ENCODE measurements at regions not wholly inside any gene's neighbourhood (a gene's known extent, or its start where the extent isn't known, plus 50 kb on each side); places are given as distances from the start of the nearest gene placed in this dataset.

DNA sequence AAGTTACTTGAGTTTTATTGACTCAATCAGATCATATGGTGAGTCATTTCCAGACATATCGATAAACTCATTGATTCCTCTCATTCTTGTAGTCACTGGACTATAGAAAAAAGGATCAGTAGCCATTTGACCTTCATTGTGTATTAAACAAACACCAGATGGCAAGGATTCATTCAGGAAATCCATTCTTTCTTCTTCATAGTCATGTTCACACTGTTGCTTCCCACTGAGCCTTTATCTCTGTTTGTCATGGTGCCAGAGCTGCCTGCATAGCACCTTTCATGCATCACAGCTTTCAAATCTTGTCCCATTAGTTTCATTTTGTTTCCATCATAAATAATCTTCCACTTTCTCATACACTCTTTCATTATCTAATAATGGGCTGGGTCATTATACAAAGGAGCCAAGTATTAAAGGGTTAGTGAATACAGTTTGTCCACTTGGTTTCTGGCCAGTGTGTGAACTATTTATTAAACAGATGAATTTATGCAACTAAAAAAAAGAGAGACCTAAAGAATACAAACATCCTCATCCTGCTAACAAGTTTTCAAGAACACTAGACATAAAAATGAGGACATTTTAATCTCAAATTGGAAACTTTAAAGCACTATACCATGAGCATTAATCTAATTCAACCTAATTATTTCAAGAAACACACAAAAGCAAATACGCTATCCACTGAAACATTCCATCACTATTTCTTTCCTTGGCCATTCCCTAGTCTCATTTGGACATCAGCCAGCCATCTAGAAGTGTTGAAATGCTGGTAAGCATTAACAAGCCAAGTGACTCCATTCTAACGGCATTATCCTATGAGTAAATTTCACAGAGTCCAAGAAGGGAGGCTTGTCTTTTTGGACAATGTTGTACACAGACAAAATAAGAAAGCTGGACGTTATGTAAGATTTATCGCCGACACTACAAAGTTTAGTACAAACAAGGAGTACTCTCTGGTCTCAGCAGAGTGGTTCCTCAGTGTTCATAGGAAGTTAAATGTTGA is 476.5 kb downstream of the FOXG1 start:
- no peaks in the 10 kb centered on the region for H3K4me1 Mint-ChIP-seq
- ChIA-PET POLR2A (no interaction called here), CTCF (no interaction called here)
- no peaks in the 10 kb centered on the region for H3K36me3 Mint-ChIP-seq (ENCODE audit: low read depth)
- ATAC-seq (ENCODE audit: low read depth) (no peak), DNase-seq (no peak)
- TF ChIP-seq, protein P1, sequence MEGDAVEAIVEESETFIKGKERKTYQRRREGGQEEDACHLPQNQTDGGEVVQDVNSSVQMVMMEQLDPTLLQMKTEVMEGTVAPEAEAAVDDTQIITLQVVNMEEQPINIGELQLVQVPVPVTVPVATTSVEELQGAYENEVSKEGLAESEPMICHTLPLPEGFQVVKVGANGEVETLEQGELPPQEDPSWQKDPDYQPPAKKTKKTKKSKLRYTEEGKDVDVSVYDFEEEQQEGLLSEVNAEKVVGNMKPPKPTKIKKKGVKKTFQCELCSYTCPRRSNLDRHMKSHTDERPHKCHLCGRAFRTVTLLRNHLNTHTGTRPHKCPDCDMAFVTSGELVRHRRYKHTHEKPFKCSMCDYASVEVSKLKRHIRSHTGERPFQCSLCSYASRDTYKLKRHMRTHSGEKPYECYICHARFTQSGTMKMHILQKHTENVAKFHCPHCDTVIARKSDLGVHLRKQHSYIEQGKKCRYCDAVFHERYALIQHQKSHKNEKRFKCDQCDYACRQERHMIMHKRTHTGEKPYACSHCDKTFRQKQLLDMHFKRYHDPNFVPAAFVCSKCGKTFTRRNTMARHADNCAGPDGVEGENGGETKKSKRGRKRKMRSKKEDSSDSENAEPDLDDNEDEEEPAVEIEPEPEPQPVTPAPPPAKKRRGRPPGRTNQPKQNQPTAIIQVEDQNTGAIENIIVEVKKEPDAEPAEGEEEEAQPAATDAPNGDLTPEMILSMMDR (IDR thresholded peaks at IDR 0.05) = no peak
- H3K9me3 Mint-ChIP-seq = peaks cover 5% of the 10 kb centered on the region
- H3K27me3 Mint-ChIP-seq = no peaks in the 10 kb centered on the region
- intact Hi-C loops (cut with micrococcal nuclease) = no loop called here
- H3K4me3 Mint-ChIP-seq = no peak overlapping the region
- H3K27ac Mint-ChIP-seq = no peak overlapping the region

DNA sequence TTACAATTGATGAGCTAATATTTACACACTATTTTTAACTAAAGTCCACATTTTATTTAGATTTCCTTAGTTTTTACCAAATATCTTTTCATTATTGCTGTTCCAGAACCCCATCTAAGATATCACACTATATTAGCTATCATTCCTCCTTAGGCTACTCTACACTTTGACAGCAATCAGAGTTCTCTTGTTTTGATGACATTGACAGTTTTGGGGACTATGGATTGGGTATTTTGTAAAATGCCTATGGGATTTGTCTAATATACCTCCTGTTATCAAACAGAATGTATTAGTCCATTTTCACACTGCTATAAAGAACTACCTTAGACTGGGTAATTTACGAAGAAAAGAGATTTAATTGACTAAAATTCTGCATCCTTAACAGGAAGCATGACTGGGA is 489.1 kb downstream of the FOXG1 start:
- TF ChIP-seq, protein P1 (IDR thresholded peaks at IDR 0.05) = no peak
- intact Hi-C loops (cut with micrococcal nuclease) = no loop called here
- ChIA-PET CTCF (no interaction called here), POLR2A (no interaction called here)
- Mint-ChIP-seq H3K4me3 (no peak overlapping the region), H3K36me3 (ENCODE audit: low read depth) (no peaks in the 10 kb centered on the region), H3K4me1 (no peaks in the 10 kb centered on the region), H3K27ac (no peak overlapping the region), H3K27me3 (no peaks in the 10 kb centered on the region), H3K9me3 (peaks cover 4% of the 10 kb centered on the region)
- DNase-seq (no peak), ATAC-seq (ENCODE audit: low read depth) (no peak)

DNA sequence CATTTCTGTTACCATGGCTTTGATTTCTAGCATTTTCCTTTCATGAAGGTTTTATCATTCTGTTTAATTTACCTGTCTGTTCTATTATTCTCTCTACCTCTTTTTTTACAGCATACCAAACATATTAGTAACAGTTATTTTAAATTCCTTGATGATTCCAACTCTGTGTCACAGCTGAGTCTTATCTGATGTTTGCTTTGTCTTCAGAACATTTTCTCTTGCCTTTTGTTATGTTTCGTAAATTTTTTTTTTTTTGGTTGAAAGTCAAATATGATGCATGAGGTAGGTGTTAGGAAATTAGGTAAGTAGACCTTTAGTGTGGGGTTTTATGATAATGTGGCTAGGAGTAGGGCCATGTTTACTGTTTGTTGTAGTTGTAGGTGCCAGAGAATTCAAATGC is 496.4 kb downstream of the FOXG1 start:
- no peak for DNase-seq
- H3K27me3 Mint-ChIP-seq = no peaks in the 10 kb centered on the region

DNA sequence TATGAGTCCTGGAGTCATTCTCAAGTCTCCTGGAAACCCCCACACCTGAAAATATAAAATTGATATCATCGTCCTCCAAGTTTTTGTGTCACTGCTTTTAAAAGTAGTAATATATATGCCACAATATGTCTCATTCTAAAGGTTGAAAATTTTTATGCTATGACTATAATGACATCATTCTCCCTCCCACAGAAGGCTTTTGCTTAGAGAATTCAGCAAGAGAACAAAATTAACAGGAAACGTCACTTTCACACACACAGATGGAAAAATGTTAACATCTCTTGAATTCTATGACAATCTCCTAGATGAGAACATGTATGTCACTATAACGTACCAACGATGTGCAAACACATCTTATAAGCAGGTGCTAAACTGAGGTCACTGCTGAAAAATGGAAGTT is 498.3 kb downstream of the FOXG1 start:
- intact Hi-C loops (cut with micrococcal nuclease) = no loop called here

More for the DNA sequence above, 496.4 kb downstream of the FOXG1 start:
- intact Hi-C loops (cut with micrococcal nuclease) = no loop called here
- TF ChIP-seq, protein P1 (IDR thresholded peaks at IDR 0.05) = no peak
- Mint-ChIP-seq H3K27ac (no peak overlapping the region), H3K36me3 (ENCODE audit: low read depth) (no peaks in the 10 kb centered on the region), H3K9me3 (peaks cover 6% of the 10 kb centered on the region), H3K4me3 (no peak overlapping the region), H3K4me1 (no peaks in the 10 kb centered on the region)
- no peak for ATAC-seq (ENCODE audit: low read depth)
- POLR2A ChIA-PET = no interaction called here
- CTCF ChIA-PET = no interaction called here

DNA sequence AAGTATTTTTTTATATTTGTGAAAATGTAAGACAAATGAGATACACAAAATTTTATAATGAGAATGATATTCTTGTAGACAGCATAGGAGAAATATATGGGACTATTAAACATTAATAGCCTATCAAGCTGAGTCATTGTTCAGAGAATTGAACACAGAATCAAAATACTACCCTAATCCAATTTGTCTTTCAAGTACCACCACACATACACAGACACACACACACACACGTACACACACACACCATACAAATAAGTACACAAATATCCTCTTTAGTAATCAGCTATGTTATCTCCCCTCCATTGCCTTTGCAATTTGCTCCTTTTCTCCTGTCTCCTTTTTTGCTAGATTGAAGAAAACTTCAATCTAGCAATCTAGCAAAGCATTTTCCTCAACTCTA is 499.3 kb downstream of the FOXG1 start:
- POLR2A ChIA-PET = no interaction called here
- H3K27me3 Mint-ChIP-seq = no peaks in the 10 kb centered on the region
- ATAC-seq (ENCODE audit: low read depth) (no peak), DNase-seq (no peak)
- no peak overlapping the region for H3K4me3 Mint-ChIP-seq
- TF ChIP-seq, protein P1 (IDR thresholded peaks at IDR 0.05) = no peak
- CTCF ChIA-PET = no interaction called here
- peaks cover 2% of the 10 kb centered on the region for H3K9me3 Mint-ChIP-seq
- no peak overlapping the region for H3K27ac Mint-ChIP-seq
- H3K36me3 Mint-ChIP-seq (ENCODE audit: low read depth) = no peaks in the 10 kb centered on the region
- intact Hi-C loops (cut with micrococcal nuclease) = no loop called here
- H3K4me1 Mint-ChIP-seq = no peaks in the 10 kb centered on the region

More for the DNA sequence above, 498.3 kb downstream of the FOXG1 start:
- no peaks in the 10 kb centered on the region for H3K27me3 Mint-ChIP-seq
- no peak overlapping the region for H3K27ac Mint-ChIP-seq
- no peak for DNase-seq
- TF ChIP-seq, protein P1 (IDR thresholded peaks at IDR 0.05) = no peak
- no peak for ATAC-seq (ENCODE audit: low read depth)
- H3K9me3 Mint-ChIP-seq = peaks cover 2% of the 10 kb centered on the region
- no peaks in the 10 kb centered on the region for H3K4me1 Mint-ChIP-seq
- CTCF ChIA-PET = no interaction called here
- H3K4me3 Mint-ChIP-seq = no peak overlapping the region
- H3K36me3 Mint-ChIP-seq (ENCODE audit: low read depth) = no peaks in the 10 kb centered on the region
- POLR2A ChIA-PET = no interaction called here

Data from activated B cell treated with CpG ODN at 0.5 μM for 24 hours (primary cell).